Fibroblast of skin of back (primary cell): ENCODE measurements at regions not wholly inside any gene's neighbourhood (a gene's known extent, or its start where the extent isn't known, plus 50 kb on each side); places are given as distances from the start of the nearest gene placed in this dataset.
"Not testable (repeated sequence)": the region's sequence is repeated elsewhere in the genome, so short reads cannot be mapped to it uniquely, and the experiment has no call there.

Source experiments
- DNase-seq: peaks from one replicate; pipeline ENCODE4 v3.0.0-alpha.2; 2013

GRCh38 chr22:22759371-22759770 is 115.0 kb downstream of the GGTLC2 start:
- DNase-seq = no peak

- DNase-seq = no peak
Measured at GRCh38 chr22:22759889-22760546, 115.6 kb downstream of the GGTLC2 start.

- no peak for DNase-seq
Measured at GRCh38 chr22:22761606-22761962, 117.2 kb downstream of the GGTLC2 start.

- no peak for DNase-seq
Measured at GRCh38 chr22:22761963-22762772, 117.8 kb downstream of the GGTLC2 start.

GRCh38 chr22:22763512-22763911 is 119.1 kb downstream of the GGTLC2 start:
- no peak for DNase-seq

GRCh38 chr22:22764085-22764484 is 119.7 kb downstream of the GGTLC2 start:
- no peak for DNase-seq

- DNase-seq = no peak
Measured at GRCh38 chr22:22767876-22768602, 119.6 kb upstream of the IGLL5 start.

GRCh38 chr22:22768885-22769284 is 118.7 kb upstream of the IGLL5 start:
- DNase-seq = no peak

GRCh38 chr22:22769434-22770279 is 118.0 kb upstream of the IGLL5 start:
- no peak for DNase-seq

GRCh38 chr22:22770280-22770871 is 117.2 kb upstream of the IGLL5 start:
- peak; percentile 25 for DNase-seq

- no peak for DNase-seq
Measured at GRCh38 chr22:22770881-22771280, 116.7 kb upstream of the IGLL5 start.

- no peak for DNase-seq
Measured at GRCh38 chr22:22771696-22772377, 115.8 kb upstream of the IGLL5 start.

- DNase-seq = no peak
Measured at GRCh38 chr22:22772396-22772795, 115.2 kb upstream of the IGLL5 start.

GRCh38 chr22:22772883-22773282 is 114.7 kb upstream of the IGLL5 start:
- DNase-seq = no peak

GRCh38 chr22:22773427-22773826 is 114.2 kb upstream of the IGLL5 start:
- DNase-seq = no peak

- DNase-seq = no peak
Measured at GRCh38 chr22:22773979-22774604, 113.5 kb upstream of the IGLL5 start.

- not testable (repeated sequence) for DNase-seq
Measured at GRCh38 chr22:22774762-22775161, 112.9 kb upstream of the IGLL5 start.

- DNase-seq = no peak
Measured at GRCh38 chr22:22776121-22776520, 111.5 kb upstream of the IGLL5 start.

GRCh38 chr22:22779213-22779612 is 108.4 kb upstream of the IGLL5 start:
- no peak for DNase-seq

- DNase-seq = no peak
Measured at GRCh38 chr22:22783575-22783974, 104.0 kb upstream of the IGLL5 start.
